C4-2B (cell line): ENCODE measurements at regions not wholly inside any gene's neighbourhood (a gene's known extent, or its start where the extent isn't known, plus 50 kb on each side); places are given as distances from the start of the nearest gene placed in this dataset.

Experiments
- ZFX ChIP-seq: fragments of 450-650 bp; IDR thresholded peaks from 2 replicates; pipeline ENCODE4 v1.6.1; 2017
- TF ChIP-seq, protein P1 (sequence below): fragments of 450-650 bp; conservative IDR thresholded peaks from 2 replicates; pipeline ENCODE4 v1.5.1; 2017; ENCODE audit warnings: mild to moderate bottlenecking

DNA sequence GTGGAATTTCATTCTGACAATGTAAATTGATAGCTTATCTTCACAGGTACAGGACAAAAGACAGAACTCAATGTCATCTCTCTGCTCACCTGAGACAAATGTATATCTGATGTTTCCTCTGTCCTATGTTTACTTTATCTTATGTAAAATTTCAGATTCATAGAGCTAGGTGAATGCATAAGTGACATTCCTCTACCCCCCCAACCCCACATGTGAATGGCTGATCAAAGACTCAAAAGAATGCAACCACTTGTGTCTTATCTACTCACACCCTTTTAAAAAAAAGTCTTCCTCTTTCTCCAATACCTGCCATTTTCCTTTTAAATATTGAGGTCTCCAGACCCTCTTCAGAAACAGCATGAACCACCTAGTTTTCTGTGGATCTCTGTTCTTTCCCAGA lies 736.6 kb upstream of the SEL1L start:
- TF ChIP-seq, protein P1, sequence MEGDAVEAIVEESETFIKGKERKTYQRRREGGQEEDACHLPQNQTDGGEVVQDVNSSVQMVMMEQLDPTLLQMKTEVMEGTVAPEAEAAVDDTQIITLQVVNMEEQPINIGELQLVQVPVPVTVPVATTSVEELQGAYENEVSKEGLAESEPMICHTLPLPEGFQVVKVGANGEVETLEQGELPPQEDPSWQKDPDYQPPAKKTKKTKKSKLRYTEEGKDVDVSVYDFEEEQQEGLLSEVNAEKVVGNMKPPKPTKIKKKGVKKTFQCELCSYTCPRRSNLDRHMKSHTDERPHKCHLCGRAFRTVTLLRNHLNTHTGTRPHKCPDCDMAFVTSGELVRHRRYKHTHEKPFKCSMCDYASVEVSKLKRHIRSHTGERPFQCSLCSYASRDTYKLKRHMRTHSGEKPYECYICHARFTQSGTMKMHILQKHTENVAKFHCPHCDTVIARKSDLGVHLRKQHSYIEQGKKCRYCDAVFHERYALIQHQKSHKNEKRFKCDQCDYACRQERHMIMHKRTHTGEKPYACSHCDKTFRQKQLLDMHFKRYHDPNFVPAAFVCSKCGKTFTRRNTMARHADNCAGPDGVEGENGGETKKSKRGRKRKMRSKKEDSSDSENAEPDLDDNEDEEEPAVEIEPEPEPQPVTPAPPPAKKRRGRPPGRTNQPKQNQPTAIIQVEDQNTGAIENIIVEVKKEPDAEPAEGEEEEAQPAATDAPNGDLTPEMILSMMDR = no peak
- no peak for TF ChIP-seq ZFX
